ENCODE measurements at regions not wholly inside any gene's neighbourhood (a gene's known extent, or its start where the extent isn't known, plus 50 kb on each side); places are given as distances from the start of the nearest gene placed in this dataset.

- 98% methylated on average over 2 of the region's 2 CpGs for WGBS
- no peaks in the 10 kb centered on the region for H3K9me3 ChIP-seq
- DNase-seq (ENCODE audit: low spot score), result no peak
- no peaks in the 10 kb centered on the region for H3K27me3 ChIP-seq (replicated peaks; ENCODE audit: insufficient read depth)
- intact Hi-C loops (cut with DNase I), result no loop called here
- TF ChIP-seq, protein P1, sequence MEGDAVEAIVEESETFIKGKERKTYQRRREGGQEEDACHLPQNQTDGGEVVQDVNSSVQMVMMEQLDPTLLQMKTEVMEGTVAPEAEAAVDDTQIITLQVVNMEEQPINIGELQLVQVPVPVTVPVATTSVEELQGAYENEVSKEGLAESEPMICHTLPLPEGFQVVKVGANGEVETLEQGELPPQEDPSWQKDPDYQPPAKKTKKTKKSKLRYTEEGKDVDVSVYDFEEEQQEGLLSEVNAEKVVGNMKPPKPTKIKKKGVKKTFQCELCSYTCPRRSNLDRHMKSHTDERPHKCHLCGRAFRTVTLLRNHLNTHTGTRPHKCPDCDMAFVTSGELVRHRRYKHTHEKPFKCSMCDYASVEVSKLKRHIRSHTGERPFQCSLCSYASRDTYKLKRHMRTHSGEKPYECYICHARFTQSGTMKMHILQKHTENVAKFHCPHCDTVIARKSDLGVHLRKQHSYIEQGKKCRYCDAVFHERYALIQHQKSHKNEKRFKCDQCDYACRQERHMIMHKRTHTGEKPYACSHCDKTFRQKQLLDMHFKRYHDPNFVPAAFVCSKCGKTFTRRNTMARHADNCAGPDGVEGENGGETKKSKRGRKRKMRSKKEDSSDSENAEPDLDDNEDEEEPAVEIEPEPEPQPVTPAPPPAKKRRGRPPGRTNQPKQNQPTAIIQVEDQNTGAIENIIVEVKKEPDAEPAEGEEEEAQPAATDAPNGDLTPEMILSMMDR (IDR thresholded peaks at IDR 0.05), result no peak
- TF ChIP-seq POLR2AphosphoS5 (IDR thresholded peaks at IDR 0.05), result no peak
- TF ChIP-seq POLR2A (IDR thresholded peaks at IDR 0.05), result no peak
- no peaks in the 10 kb centered on the region for H3K4me1 ChIP-seq (replicated peaks)
- no peak overlapping the region for H3K27ac ChIP-seq
- no peak overlapping the region for H3K4me3 ChIP-seq
- H3K36me3 ChIP-seq, result no peaks in the 10 kb centered on the region
These were observed 235.3 kb downstream of the INHBA start for GRCh38 chr7:41467596-41467995.

DNA sequence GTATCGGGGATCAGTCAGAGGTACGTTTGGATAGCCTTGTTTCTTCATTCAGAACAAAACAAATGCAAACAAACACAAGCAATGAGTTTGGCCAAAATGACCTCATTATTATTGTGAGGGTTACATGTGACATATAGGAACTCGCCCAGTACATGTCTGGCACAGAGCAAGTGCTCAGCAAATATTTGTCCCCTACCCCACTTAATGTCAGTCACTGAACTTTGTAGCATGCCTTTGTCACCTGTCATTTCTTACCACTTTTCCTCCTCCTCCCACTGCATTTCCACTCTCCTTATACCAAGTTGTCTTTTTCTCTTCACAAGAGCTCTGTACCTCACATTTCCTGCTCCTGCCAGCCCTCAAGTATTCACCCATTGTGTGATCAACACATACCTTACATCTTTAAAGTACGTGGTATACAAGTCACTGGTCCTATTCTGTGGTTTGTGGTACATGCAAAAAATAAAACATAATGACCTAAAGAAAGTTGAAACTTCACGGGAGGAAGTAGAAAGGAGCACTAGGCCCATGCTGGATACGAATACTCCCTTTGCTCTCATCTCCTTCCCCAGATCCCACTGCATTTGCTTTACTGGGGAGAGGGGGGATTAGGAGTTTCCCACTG is 236.0 kb downstream of the INHBA start:
- no peaks in the 10 kb centered on the region for H3K4me1 ChIP-seq (replicated peaks)
- intact Hi-C loops (cut with DNase I), result no loop called here
- no peaks in the 10 kb centered on the region for H3K27me3 ChIP-seq (replicated peaks; ENCODE audit: insufficient read depth)
- no peak overlapping the region for H3K27ac ChIP-seq
- H3K9me3 ChIP-seq, result no peaks in the 10 kb centered on the region
- WGBS, result 70% methylated on average over 6 of the region's 6 CpGs
- H3K4me3 ChIP-seq, result no peak overlapping the region
- no peaks in the 10 kb centered on the region for H3K36me3 ChIP-seq
- DNase-seq (ENCODE audit: low spot score), result no peak
- TF ChIP-seq POLR2AphosphoS5 (IDR thresholded peaks at IDR 0.05) (no peak), POLR2A (IDR thresholded peaks at IDR 0.05) (no peak)
- TF ChIP-seq, protein P1 (IDR thresholded peaks at IDR 0.05), result no peak

DNA sequence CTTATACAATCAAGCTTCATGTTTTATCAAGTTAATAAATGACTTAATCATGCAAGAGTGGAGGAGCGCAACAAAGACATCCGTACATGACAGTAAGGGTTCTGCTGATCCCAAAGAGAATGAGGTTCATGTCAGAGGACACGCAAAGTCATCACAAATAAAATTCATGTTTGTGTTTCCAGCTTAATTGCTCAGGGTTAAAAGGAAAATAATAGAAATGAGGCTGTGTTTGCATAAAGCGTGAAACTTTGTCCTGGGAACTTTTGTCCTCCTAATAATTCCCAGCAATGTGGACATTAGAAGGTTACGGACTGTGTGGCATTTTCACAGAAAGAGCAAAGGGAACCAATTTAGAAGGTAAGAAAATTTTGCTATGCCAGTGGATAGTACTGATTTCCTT is 237.3 kb downstream of the INHBA start:
- WGBS, result 79% methylated on average over 5 of the region's 5 CpGs
- intact Hi-C loops (cut with DNase I), result no loop called here
- TF ChIP-seq, protein P1 (IDR thresholded peaks at IDR 0.05), result no peak
- TF ChIP-seq POLR2A (IDR thresholded peaks at IDR 0.05), result no peak
- H3K4me1 ChIP-seq (replicated peaks), result no peaks in the 10 kb centered on the region
- H3K36me3 ChIP-seq, result no peaks in the 10 kb centered on the region
- no peak overlapping the region for H3K4me3 ChIP-seq
- H3K27me3 ChIP-seq (replicated peaks; ENCODE audit: insufficient read depth), result no peaks in the 10 kb centered on the region
- H3K27ac ChIP-seq, result no peak overlapping the region
- H3K9me3 ChIP-seq, result no peaks in the 10 kb centered on the region
- no peak for DNase-seq (ENCODE audit: low spot score)

- intact Hi-C loops (cut with DNase I), result no loop called here
- Histone ChIP-seq H3K4me1 (replicated peaks) (no peaks in the 10 kb centered on the region), H3K27ac (no peak overlapping the region), H3K4me3 (no peak overlapping the region), H3K36me3 (no peaks in the 10 kb centered on the region), H3K9me3 (no peaks in the 10 kb centered on the region), H3K27me3 (replicated peaks; ENCODE audit: insufficient read depth) (no peaks in the 10 kb centered on the region)
- 78% methylated on average over 3 of the region's 3 CpGs for WGBS
- TF ChIP-seq, protein P1 (IDR thresholded peaks at IDR 0.05), result no peak
- TF ChIP-seq POLR2A (IDR thresholded peaks at IDR 0.05) (no peak), POLR2AphosphoS5 (IDR thresholded peaks at IDR 0.05) (no peak)
- no peak for DNase-seq (ENCODE audit: low spot score)
These were observed 239.0 kb downstream of the INHBA start for GRCh38 chr7:41463770-41464470.
